ENCODE measurements at regions not wholly inside any gene's neighbourhood (a gene's known extent, or its start where the extent isn't known, plus 50 kb on each side); places are given as distances from the start of the nearest gene placed in this dataset.

DNA sequence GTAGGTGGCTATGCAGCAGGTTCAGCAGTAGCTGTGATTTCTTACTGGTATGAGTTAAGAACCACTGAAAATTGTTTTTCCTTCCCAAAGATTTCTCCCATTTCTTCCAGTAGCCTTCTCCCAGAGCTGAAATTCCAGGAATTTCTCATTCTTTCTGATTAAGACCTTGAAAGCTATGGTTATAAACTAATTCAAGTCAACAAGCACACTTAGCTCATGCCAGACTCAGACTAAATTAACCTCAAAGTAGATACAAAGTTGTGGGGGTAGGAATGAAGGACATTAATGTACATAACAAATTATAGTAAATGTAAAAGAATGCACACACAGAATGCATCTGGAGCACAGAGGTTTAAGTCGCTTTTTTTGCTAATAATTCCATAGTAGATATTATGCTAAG is 103.6 kb upstream of the SOX11 start:
- TF ChIP-seq POLR2AphosphoS5 (IDR thresholded peaks at IDR 0.05; ENCODE audit: low read depth, low read length) (no peak), TAF1 (IDR thresholded peaks at IDR 0.05; ENCODE audit: borderline replicate concordance, insufficient read depth, low read length) (no peak), SIN3A (IDR thresholded peaks at IDR 0.05; ENCODE audit: borderline replicate concordance, insufficient read depth, low read length) (no peak)
- TF ChIP-seq, protein P1, sequence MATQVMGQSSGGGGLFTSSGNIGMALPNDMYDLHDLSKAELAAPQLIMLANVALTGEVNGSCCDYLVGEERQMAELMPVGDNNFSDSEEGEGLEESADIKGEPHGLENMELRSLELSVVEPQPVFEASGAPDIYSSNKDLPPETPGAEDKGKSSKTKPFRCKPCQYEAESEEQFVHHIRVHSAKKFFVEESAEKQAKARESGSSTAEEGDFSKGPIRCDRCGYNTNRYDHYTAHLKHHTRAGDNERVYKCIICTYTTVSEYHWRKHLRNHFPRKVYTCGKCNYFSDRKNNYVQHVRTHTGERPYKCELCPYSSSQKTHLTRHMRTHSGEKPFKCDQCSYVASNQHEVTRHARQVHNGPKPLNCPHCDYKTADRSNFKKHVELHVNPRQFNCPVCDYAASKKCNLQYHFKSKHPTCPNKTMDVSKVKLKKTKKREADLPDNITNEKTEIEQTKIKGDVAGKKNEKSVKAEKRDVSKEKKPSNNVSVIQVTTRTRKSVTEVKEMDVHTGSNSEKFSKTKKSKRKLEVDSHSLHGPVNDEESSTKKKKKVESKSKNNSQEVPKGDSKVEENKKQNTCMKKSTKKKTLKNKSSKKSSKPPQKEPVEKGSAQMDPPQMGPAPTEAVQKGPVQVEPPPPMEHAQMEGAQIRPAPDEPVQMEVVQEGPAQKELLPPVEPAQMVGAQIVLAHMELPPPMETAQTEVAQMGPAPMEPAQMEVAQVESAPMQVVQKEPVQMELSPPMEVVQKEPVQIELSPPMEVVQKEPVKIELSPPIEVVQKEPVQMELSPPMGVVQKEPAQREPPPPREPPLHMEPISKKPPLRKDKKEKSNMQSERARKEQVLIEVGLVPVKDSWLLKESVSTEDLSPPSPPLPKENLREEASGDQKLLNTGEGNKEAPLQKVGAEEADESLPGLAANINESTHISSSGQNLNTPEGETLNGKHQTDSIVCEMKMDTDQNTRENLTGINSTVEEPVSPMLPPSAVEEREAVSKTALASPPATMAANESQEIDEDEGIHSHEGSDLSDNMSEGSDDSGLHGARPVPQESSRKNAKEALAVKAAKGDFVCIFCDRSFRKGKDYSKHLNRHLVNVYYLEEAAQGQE (IDR thresholded peaks at IDR 0.05; ENCODE audit: insufficient read depth in 1 of 2, low read depth in 2 of 2, low read length in 2 of 2), result no peak
